Stimulated activated naive CD8-positive, alpha-beta T cell treated with anti-CD3 and anti-CD28 coated beads, Interleukin-15, Interleukin-2, amounts not matched to agents 100 U/mL and 50 U/mL, for 24 hours (primary cell): ENCODE measurements at regions not wholly inside any gene's neighbourhood (a gene's known extent, or its start where the extent isn't known, plus 50 kb on each side); places are given as distances from the start of the nearest gene placed in this dataset.

Experiments used
- ATAC-seq: fragments of 150-1000 bp; cut with Tn5 transposase; one replicate; pipeline ENCODE4 v1.10.0; 2021
- DNase-seq: peaks from one replicate; pipeline ENCODE4 v3.0.0; 2021

DNA sequence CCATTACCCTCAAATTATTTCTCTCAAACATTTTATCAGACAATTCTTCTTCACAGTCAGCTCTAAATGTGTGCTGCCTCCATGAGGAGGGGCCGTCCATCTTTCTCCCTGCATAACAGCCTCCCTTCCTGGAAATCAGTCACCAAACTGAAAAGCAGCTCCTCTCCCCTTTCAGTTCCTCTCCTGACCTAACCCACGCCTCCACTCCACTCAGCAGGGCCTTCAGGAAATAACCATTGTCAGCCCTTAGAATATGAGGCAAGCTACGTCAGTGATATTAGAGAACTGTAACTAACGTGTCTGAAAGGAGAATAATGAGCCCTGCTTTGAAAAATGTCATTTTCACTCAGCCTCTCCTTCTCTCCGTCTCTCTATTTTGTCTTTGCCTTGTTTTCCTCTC, 116.2 kb downstream of the OLFM4 start:
- no peak for ATAC-seq
- DNase-seq, result no peak

DNA sequence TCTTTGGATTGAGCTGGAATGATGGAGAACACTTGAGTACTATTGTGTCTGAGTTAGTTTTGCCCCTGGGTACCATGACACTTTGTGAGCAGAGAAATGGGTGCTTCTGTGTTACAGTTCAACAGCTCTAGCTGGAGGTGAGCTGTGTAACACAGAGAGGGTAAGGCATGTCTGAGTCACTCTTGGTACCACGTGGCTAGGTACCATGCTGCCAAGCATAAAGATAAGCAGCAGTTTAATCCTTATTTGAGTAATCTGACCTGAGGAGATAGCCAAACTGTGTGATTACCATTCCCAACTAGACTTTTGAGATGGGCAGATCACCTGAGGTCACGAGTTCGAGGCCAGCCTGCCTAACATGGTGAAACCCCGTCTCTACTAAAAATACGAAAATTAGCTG, 122.0 kb downstream of the OLFM4 start:
- ATAC-seq, result no peak
- no peak for DNase-seq

DNA sequence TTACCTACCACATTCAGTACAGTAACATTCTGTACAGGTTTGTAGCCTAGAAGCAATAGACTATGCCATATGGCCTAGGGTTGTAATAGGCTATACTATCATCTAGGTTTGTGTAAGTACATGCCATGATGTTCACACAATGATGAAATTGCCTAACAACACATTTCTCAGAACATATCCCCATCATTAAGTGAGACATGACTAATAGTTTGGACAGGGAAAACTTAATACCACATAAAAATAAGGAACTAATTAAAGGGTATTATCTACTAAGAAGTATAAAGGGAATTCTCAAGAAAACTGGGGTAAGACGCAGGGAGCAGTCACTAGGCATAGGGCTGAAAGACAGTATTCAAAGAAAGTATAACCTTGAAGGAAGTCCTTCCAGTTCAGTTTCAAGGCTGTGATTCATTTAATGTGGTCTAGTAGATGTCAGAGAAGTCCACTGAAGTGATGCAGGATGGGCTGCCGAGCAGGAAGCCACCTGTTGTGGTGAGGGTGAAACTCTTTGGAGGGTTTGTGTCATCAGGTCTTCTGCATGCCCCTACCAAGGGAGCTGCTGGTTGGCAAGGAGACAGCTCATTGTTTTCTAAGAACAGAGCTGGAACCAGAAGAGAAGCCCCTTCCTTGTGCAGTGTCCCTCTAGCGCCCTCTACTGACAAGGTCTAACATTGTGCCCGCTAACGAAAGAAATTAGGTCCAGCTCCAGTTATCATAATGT, 122.9 kb downstream of the OLFM4 start:
- ATAC-seq (peak; percentile 92), DNase-seq (peak; percentile 20)

DNA sequence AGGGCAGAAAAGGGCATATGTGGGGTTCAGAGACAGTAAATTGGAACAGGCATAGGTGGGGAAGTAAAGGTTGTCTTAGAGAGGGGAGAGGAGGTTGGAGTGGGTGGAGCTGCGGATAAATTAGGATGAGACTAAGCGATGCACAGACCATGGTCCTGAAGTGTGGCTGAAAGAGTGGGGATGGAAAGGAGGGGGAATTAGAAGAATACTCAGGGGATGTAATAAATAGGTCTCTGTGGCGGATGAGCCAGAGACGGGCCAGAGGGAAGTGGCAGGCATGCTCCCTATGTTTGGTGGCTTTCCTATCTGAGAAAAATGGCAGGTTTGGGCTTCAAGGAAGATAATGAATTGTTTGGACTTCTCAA, 123.4 kb downstream of the OLFM4 start:
- ATAC-seq, result peak; percentile 11

DNA sequence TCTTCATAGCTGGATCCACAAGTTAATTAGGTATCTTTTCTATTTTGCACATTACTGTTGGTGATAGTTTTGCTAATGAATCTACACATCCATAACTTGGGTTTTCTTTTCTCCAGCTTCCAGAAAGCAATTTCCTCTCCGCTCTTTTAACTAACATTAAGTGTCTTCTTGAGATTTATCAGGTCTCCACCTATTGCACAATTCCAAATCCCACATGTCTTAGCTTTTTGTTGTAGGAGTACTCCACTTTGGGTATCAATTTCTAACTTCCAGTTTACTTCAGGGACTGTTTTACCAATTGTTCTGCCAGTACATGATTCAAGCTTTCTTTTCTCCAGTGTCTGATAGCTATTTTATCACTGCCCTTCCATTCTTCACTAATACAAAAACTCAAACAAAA, 129.6 kb downstream of the OLFM4 start:
- ATAC-seq (no peak), DNase-seq (no peak)

More for the DNA sequence above, 123.4 kb downstream of the OLFM4 start:
- DNase-seq, result no peak

DNA sequence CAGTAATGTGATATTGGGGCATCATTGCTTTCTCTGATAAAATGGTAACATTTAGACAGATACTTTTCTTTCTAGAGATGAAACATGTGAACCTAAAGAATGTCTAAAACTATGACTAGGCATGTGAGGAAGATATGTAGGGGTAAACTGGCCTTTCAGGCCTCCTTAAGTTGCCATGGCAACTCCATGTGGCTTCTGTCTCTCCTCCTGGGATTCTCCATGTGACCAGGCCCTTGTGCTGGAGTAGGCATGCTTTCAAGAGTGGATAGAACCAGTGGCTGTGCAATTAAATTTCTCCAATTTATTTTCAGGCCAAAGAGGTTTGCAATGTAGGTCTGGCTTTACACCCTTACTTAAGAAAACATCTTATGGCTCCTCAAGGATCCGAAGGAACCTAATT, 130.8 kb downstream of the OLFM4 start:
- ATAC-seq (no peak), DNase-seq (no peak)

DNA sequence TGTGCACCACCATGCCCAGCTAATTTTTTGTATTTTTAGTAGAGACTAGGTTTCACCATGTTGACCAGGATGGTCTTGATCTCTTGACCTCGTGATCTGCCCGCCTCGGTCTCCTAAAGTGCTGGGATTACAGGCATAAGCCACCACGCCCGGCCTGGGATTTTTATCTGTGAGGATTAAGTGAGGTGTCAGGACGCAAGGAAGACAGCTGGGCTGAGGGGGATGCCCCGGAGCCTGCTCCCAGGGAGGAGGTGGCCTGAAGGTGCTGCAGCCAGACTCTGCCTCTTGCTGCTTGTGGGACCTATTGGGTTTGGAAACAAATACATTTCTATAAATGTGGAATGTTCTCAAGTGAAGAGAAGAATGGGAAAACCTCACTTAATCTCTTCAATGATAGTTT, 131.6 kb downstream of the OLFM4 start:
- DNase-seq (no peak), ATAC-seq (no peak)

DNA sequence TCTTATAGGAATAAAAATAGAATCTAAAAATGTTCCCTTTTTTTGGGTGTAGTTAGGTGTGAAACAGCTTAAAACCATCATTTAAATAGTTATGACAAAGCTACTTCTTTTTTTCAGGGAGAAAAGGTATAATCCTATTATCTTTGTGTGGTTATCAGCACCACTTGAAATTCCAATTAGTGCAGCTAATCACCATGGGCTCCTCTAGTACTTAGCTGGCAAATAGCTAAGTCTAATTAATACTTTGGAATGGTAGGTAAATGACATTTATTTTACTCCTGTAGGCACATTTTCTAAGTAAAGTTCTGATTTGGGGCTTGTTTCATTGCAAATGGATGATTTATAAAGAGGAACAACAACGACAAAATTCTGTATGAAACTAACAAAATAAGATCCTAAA, 132.6 kb downstream of the OLFM4 start:
- ATAC-seq (no peak), DNase-seq (no peak)

DNA sequence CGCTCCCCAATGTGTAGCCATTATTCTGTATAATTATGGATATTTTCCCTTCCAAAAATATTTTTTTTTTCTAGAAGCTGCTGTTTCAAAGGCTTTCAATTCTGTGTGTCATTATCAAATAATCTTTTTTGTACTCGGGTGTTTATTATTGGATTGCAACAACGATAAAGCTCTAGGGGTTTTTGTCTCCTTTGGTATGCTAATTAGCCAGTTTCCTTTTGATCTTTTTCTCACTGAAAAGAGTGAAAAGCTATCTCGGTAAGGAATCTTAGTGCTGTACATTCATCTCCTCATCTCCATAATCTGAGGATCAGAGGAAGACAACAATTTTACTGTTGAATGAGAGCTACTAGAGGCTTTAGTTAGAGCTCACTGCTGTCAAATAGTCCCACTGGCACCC, 136.6 kb downstream of the OLFM4 start:
- no peak for ATAC-seq
- no peak for DNase-seq

DNA sequence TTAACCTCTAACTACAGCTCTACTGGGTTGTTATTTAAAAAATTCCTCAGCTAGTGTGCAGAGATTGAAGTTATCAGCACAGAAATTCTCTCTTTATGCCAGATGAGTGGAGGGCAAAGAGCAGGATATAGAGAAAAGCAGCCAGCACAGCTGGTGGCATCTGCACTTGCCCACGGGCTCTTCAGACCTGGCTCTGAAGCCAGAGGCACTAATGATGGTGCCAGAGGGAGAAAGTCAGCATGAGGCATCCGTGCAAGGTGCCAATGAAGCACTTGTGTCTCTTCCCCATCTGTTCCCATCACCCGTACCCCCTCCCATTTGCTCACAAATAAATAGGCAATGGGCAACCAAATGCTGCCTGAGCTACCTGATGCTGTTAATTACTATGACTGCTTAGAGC, 138.9 kb downstream of the OLFM4 start:
- ATAC-seq (no peak), DNase-seq (no peak)

DNA sequence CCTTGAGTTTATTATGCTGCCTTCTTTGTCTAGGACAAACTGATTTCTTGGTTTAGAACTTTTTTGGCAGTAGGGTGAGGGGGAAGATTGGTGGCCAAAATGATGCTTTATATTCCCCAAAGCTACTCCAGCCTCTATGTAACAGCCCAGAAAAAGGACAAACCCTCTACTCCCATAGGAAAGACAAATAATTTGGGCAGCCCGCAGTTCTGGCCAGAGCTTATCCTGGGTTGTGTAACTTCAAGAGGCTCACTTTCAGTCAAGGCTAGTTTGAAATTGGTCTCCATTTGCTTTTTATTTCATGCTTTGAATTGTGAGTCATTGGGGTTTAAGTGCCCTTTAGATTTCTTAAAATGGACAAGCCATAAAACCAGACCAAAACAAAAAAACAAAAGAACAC, 142.3 kb downstream of the OLFM4 start:
- ATAC-seq (no peak), DNase-seq (no peak)

DNA sequence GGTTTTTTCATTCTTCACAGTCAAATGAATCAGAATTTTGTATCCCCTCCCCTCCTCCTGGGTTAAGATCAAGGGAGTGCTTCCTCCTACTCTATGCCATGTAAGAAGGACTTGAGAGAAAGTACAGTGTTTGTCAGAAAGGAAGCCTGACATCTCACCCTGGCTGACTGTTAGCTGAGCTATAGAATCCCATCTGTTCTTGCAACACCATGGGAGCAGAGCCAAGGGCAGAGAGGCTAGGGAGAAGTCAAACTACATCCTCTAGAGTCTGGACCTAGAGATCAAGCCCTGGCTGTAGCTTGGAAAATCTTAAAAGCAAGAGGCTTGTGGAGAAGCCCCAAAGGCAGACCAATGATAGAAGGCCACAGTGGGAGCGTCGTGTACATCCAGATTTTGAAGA, 145.9 kb downstream of the OLFM4 start:
- DNase-seq (no peak), ATAC-seq (no peak)

DNA sequence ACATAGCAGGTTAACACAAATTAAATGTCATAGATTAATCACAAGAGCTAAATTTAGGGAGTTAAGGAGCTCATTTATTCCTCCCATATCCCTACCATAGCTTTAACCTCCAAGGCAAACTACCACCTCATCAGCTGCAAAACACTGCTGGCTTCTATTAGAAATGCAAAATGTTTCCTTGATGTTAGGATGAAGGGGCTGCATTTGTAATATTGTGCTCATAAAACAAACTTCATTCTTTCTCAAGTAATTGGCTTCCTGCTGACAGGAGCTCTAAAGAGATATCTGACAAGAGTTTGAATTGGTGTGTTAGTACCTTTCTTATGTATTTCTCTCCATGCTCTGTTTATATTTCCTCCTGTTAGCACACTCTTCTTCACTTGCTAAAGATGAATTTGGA, 152.1 kb downstream of the OLFM4 start:
- ATAC-seq, result no peak
- no peak for DNase-seq

DNA sequence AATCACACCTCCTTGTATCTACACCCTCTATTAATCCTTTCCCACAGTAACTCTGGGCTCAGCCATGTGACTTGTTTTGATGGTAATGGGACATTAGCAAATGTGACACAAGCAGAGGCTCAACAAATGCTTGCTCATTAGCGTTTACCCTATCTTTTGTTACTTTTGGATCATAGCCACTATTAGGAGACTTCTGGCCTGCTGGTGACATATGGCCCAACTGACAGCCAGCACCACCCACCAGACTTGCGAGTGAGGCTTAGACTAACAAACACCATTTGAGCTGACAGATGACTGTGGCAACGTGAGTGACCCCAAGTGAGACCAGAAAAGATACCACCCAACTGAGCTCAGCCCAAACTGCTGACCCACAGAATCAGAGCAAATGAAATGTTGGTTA, 154.1 kb downstream of the OLFM4 start:
- DNase-seq, result no peak
- ATAC-seq, result no peak

DNA sequence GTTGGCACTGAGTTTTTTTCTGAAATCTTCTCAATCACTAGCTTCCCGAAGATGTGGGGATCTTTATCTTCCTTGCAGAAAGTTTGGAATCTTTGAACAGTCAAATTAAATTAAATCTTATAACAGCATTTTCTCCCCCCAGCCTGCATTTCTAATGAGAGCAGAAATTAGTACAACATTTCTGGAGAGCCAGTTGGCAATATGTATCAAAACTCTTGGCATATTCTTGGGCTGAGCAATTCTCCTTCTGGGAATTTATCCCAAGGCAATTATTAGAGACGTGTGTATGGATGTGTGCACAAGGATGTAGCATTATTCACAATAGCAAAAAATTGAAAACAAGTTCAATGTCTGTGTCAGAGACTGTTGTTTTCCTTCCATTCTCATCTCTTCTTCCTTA, 159.5 kb downstream of the OLFM4 start:
- DNase-seq (no peak), ATAC-seq (no peak)

DNA sequence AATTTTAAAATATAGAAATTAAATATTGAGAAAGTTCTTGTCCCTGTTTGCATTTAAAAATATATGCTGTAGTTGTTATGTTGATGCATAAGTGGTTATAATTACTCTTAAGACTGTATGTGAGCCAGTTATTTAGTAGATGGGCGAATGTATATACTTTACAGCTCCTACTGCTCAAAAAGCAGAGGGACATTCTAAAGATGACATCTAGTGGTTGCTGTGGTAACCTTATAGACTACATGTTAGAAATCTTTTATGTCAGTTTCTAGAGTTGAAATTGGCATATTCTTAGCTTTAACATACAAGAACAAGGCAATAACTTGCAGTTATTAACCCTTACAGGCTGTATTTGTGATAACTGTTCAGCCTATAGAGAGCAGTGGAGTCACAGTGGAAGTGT, 160.5 kb downstream of the OLFM4 start:
- DNase-seq (no peak), ATAC-seq (no peak)

DNA sequence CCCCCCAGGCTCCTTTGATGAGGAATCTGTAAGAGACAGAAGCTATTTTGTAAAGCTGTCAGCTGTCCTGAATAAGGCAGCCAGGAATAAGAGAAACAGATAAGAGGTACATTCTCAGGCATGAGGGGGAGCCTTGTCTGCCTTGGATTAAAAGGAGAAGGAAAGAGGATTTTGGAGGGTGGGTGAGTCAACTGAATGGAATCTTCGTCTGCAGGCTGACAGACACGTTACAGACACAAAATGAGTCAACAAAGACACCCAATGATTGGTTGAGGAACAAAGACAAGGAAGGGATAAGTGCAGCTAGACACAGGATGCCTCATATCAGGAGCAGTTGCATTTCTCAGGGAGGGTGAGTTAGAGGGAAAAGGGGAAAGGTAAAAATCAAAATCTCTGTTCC, 162.5 kb downstream of the OLFM4 start:
- no peak for ATAC-seq
- no peak for DNase-seq

DNA sequence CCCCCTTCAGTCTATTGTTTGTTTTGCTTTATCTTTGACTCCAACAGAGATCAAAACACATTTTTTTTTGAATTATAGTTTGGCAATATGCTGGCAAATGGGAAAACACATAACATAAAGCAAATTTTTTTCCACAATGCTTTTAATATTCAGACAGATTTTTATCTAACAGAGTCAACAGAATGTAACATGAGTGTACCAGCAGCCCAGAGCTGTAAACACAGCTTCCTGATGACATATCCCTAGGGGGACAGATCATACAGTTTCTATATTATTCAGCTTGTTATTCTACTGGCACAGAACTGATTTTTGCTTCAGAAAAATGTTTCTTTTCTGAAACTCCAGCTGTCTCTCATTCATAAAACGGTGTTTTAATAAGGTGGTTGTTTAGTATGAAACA, 168.8 kb downstream of the OLFM4 start:
- no peak for DNase-seq

DNA sequence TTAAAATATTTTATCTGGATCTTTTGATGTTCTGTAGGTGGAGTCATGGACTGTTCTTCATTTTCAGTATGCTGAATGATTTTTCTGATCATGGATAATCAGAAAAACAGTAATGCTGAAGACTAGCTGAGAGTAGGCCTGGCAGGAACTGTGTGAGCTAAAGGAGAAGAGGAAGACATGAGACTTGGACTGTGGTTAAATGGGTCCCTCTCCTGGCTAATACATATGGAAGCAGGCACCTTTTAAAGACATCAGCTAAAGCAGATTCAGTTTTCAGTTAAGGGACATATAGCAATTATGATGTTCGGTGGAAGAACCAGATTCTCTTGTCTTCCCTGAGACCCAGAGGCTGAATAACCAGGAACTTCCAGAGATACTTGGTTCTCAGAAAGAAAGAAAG, 169.4 kb downstream of the OLFM4 start:
- no peak for ATAC-seq
- no peak for DNase-seq

More for the DNA sequence above, 168.8 kb downstream of the OLFM4 start:
- ATAC-seq, result no peak

DNA sequence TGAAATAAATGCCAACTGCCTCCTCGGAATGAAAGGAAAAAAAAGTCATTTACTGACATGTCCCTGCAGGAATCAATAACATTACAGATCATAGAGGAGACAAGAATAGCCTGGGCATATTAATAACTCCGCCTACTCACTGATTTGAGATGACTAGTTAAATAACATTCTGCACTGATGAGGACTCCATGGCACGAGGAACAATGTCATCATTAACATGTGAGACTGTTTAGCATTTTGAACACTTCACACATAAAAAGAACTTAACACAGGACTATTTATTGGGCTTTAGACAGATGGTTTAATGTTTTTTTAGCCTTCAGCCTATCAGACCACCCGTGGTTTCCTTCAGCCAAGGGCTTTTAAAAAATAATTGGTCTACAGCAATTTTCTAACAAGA, 170.1 kb downstream of the OLFM4 start:
- ATAC-seq (no peak), DNase-seq (no peak)

DNA sequence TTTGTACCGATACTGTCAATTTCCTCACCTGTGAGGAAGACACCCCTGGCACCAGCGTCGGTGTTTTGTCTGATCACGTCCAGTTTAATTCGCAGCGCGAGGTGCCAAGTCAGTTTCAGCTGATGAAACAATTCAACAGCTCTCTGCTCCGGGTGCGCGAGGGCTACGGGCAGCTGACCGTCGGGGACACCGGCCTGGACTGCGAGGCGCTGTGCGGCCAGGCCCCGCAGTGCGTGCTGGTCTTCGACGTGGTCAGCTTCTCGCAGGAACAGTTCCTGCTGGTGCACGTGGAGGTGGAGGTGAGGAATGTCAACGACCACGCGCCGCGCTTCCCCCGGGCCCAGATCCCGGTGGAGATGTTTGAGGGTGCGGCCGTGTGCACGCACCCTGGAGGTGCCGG, 171.5 kb downstream of the OLFM4 start:
- DNase-seq (no peak), ATAC-seq (no peak)

DNA sequence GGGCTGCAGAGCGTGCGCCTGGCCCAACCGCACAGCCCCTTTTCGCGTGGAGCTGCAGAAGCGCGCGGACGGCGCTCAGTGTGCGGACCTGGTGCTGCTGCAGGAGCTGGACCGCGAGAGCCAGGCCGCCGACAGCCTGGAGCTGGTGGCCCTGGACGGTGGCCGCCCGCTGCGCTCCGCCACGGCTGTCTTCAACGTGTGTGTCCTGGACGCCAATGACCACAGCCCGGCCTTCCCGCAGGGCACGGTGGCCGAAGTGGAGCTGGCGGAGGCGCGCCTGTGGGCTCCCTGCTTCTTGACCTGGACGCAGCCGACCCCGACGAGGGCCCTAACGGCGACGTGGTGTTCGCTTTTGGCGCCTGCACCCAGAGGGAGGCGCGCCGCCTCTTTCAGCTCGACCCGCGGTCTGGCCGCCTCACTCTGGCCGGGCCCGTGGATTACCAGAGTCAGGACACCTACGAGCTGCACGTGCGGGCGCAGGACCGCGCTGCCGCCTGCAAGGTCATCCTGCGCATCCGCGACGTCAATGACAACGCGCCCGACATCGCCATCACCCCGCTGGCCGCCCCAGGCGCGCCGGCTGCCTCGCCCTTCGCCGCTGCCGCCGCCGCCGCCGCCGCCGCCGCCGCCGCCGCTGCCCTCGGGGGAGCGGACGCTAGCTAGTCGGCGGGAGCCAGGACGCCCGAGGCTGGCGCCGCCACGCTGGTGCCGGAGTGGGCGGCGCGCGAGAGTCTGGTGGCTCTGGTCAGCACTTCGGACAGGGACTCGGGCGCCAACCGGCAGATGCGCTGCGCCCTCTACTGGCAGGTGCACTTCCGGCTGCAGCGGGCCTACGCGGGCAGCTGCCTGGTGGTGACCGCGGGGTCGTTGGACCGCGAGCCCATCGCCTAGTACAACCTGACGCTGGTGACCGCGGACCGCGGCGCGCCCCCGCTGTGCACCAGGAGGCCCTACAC, 172.2 kb downstream of the OLFM4 start:
- ATAC-seq, result peak; percentile 28

DNA sequence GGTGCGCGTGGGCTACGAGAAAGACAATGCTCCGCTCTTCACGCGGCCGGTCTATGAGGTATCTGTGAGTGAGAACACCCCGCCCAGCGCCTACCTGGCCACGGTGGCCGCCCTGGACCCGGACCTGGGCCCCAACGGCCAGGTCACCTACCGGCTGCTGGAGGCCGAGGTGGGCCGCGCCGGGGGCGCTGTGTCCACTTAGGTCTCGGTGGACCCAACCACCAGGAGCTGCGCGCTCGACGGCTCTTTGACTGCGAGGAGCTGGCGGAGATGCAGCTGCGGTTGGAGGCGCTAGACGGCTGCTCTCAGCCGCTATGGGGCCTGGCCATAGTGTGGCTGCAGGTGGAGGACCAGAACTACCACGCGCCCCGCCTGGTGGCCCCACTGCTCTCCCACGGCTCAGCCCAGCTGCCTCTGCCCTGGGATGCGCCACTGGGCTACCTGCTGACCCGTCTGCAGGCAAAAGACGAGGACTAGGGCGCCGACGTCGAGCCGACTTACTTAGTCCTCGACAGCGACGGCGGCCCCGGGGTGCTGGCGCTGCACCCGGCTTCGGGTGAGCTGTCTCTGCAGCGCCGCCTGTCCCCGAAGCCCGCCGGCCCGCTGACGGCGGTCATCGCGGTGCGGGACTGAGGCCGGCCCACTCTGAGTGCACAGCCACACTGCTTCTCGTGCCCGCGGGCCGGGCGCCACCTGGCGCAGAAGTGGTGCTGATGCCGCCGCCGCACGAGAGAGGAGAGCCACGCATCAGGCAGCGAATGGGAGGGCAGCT, 173.0 kb downstream of the OLFM4 start:
- ATAC-seq, result no peak
- DNase-seq, result no peak

More for the DNA sequence above, 172.2 kb downstream of the OLFM4 start:
- DNase-seq, result peak; percentile 36
